ENCODE measurements at regions not wholly inside any gene's neighbourhood (a gene's known extent, or its start where the extent isn't known, plus 50 kb on each side); places are given as distances from the start of the nearest gene placed in this dataset.

- TF ChIP-seq, protein P1, sequence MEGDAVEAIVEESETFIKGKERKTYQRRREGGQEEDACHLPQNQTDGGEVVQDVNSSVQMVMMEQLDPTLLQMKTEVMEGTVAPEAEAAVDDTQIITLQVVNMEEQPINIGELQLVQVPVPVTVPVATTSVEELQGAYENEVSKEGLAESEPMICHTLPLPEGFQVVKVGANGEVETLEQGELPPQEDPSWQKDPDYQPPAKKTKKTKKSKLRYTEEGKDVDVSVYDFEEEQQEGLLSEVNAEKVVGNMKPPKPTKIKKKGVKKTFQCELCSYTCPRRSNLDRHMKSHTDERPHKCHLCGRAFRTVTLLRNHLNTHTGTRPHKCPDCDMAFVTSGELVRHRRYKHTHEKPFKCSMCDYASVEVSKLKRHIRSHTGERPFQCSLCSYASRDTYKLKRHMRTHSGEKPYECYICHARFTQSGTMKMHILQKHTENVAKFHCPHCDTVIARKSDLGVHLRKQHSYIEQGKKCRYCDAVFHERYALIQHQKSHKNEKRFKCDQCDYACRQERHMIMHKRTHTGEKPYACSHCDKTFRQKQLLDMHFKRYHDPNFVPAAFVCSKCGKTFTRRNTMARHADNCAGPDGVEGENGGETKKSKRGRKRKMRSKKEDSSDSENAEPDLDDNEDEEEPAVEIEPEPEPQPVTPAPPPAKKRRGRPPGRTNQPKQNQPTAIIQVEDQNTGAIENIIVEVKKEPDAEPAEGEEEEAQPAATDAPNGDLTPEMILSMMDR (IDR thresholded peaks at IDR 0.05 in 2 of 3, conservative IDR thresholded peaks at IDR 0.05 in 1 of 3; ENCODE audit: borderline replicate concordance in 1 of 3, insufficient read depth in 1 of 3, low read depth in 2 of 3, low read length in 2 of 3): no peak
- no peak for TF ChIP-seq POLR2A (IDR thresholded peaks at IDR 0.05; ENCODE audit: borderline replicate concordance, extremely low read depth, insufficient read depth, insufficient read length)
- no peak for TF ChIP-seq CEBPB (IDR thresholded peaks at IDR 0.05; ENCODE audit: low read depth)
- TF ChIP-seq POLR2AphosphoS5 (IDR thresholded peaks at IDR 0.05; ENCODE audit: low read depth, low read length): no peak
- no peak for TF ChIP-seq EGR1 (IDR thresholded peaks at IDR 0.05; ENCODE audit: low read depth)
- TF ChIP-seq, protein P2, sequence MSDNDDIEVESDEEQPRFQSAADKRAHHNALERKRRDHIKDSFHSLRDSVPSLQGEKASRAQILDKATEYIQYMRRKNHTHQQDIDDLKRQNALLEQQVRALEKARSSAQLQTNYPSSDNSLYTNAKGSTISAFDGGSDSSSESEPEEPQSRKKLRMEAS (IDR thresholded peaks at IDR 0.05): no peak
- TF ChIP-seq, protein P3, sequence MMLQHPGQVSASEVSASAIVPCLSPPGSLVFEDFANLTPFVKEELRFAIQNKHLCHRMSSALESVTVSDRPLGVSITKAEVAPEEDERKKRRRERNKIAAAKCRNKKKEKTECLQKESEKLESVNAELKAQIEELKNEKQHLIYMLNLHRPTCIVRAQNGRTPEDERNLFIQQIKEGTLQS (IDR thresholded peaks at IDR 0.05): no peak
Observed at GRCh38 chr11:11065396-11065795, 207.5 kb upstream of the ZBED5 start.

Data from HCT116 (cell line).